Breast epithelium (tissue), 3 donors: ENCODE measurements at regions not wholly inside any gene's neighbourhood (a gene's known extent, or its start where the extent isn't known, plus 50 kb on each side); places are given as distances from the start of the nearest gene placed in this dataset.

Source experiments
- CTCF ChIP-seq, 3 donors: fragments of 450-650 bp; IDR thresholded peaks; one replicate each; pipeline ENCODE4 v1.5.1; 2016 to 2017; ENCODE audit warnings: antibody characterized with exemption in 3 of 3, mild to moderate bottlenecking in 3 of 3, moderate library complexity in 3 of 3
- POLR2A ChIP-seq: fragments of 450-650 bp; IDR thresholded peaks from one replicate; pipeline ENCODE4 v1.6.1; 2016; ENCODE audit warnings: antibody characterized with exemption, mild to moderate bottlenecking, moderate library complexity

- no peak for TF ChIP-seq CTCF (IDR thresholded peaks at IDR 0.05)
- no peak for TF ChIP-seq POLR2A
Measured at GRCh38 chr4:178142724-178143123, 700.5 kb upstream of the AGA start.
